ENCODE measurements at regions not wholly inside any gene's neighbourhood (a gene's known extent, or its start where the extent isn't known, plus 50 kb on each side); places are given as distances from the start of the nearest gene placed in this dataset.

- TF ChIP-seq, protein P1, sequence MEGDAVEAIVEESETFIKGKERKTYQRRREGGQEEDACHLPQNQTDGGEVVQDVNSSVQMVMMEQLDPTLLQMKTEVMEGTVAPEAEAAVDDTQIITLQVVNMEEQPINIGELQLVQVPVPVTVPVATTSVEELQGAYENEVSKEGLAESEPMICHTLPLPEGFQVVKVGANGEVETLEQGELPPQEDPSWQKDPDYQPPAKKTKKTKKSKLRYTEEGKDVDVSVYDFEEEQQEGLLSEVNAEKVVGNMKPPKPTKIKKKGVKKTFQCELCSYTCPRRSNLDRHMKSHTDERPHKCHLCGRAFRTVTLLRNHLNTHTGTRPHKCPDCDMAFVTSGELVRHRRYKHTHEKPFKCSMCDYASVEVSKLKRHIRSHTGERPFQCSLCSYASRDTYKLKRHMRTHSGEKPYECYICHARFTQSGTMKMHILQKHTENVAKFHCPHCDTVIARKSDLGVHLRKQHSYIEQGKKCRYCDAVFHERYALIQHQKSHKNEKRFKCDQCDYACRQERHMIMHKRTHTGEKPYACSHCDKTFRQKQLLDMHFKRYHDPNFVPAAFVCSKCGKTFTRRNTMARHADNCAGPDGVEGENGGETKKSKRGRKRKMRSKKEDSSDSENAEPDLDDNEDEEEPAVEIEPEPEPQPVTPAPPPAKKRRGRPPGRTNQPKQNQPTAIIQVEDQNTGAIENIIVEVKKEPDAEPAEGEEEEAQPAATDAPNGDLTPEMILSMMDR (IDR thresholded peaks at IDR 0.05 in 8 of 11, conservative IDR thresholded peaks at IDR 0.05 in 3 of 11): no peak
- TF ChIP-seq POLR2AphosphoS5 (IDR thresholded peaks at IDR 0.05): no peak
Measured at GRCh38 chr2:2870106-2870505, 507.5 kb downstream of the EIPR1 start.

Measured in spleen (tissue), 7 donors.